ENCODE measurements at regions not wholly inside any gene's neighbourhood (a gene's known extent, or its start where the extent isn't known, plus 50 kb on each side); places are given as distances from the start of the nearest gene placed in this dataset.

GRCh38 chrX:109943092-109943739, 59.7 kb upstream of the TMEM164 start:
- Histone ChIP-seq H3K27ac (ENCODE audit: low read depth, low read length) (no peak overlapping the region), H3K9me3 (ENCODE audit: insufficient read depth, low read depth, low read length) (no peaks in the 10 kb centered on the region), H3K9ac (ENCODE audit: low read length) (no peak overlapping the region), H3K4me3 (ENCODE audit: insufficient read depth, low read depth, low read length) (no peak overlapping the region), H3K4me1 (ENCODE audit: insufficient read depth, low read length) (no peaks in the 10 kb centered on the region), H3K36me3 (ENCODE audit: insufficient read depth, low read length) (no peaks in the 10 kb centered on the region), H2AFZ (ENCODE audit: low read depth, low read length) (no peak overlapping the region), H3K4me2 (ENCODE audit: low read length) (no peak overlapping the region), H3K27me3 (ENCODE audit: insufficient read depth, low read length) (no peaks in the 10 kb centered on the region), H4K20me1 (ENCODE audit: insufficient read depth, low read length) (no peaks in the 10 kb centered on the region), H3K79me2 (ENCODE audit: insufficient read depth, low read length) (no peaks in the 10 kb centered on the region)
- Mint-ChIP-seq H3K4me3 (ENCODE audit: unreplicated experiment) (no peak overlapping the region), H3K27ac (ENCODE audit: unreplicated experiment) (no peak overlapping the region), H3K9me3 (ENCODE audit: unreplicated experiment) (no peaks in the 10 kb centered on the region), H3K27me3 (ENCODE audit: low read depth, unreplicated experiment) (peaks cover 4% of the 10 kb centered on the region), H3K4me1 (ENCODE audit: low read depth, unreplicated experiment) (no peaks in the 10 kb centered on the region), H3K36me3 (ENCODE audit: low read depth, unreplicated experiment) (no peaks in the 10 kb centered on the region)
- FAIRE-seq (peak; percentile 50), DNase-seq (ENCODE audit: low read depth) (peak; percentile 12)
- TF ChIP-seq, protein P1, sequence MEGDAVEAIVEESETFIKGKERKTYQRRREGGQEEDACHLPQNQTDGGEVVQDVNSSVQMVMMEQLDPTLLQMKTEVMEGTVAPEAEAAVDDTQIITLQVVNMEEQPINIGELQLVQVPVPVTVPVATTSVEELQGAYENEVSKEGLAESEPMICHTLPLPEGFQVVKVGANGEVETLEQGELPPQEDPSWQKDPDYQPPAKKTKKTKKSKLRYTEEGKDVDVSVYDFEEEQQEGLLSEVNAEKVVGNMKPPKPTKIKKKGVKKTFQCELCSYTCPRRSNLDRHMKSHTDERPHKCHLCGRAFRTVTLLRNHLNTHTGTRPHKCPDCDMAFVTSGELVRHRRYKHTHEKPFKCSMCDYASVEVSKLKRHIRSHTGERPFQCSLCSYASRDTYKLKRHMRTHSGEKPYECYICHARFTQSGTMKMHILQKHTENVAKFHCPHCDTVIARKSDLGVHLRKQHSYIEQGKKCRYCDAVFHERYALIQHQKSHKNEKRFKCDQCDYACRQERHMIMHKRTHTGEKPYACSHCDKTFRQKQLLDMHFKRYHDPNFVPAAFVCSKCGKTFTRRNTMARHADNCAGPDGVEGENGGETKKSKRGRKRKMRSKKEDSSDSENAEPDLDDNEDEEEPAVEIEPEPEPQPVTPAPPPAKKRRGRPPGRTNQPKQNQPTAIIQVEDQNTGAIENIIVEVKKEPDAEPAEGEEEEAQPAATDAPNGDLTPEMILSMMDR (IDR thresholded peaks at IDR 0.05; ENCODE audit: insufficient read depth, low read depth, low read length), result no peak
- no peak for TF ChIP-seq EZH2 (IDR thresholded peaks at IDR 0.05; ENCODE audit: insufficient read depth, low read length)

DNA sequence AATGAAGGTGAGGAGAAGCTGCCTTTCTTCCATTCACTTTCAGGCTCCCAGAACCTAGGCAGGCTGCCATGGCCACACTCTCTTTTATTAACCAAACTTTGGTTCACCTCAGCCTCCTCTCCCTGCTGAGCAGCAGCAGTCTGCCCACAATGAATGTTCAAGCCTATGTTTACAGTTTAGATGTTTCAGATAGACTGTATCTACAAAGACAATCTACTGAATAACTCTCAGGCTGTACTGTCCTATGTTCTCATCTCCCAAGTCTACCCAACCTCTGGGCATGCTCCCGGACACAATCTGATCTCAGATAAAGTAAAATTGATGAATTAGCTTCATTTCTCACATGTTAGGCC, 59.2 kb upstream of the TMEM164 start:
- no peak for FAIRE-seq

DNA sequence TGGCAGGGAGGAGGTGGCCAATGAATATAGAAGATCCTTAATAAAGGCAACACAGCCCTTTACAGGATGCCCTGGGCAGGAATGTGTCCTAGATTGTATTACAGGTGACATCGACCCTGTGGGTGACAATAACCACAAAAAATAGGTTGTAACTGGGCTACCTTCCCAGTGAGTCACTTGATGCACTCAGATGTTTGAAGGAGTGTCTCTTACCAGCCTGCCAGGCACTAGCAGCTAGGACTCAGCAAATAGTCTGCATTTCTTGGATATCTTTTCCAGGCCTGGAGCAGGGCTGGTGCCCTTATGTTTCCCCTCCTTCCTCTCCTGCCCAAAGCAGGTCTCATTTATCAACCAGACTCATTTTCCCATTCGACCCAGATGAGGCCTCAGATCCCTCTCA, 50.9 kb upstream of the TMEM164 start:
- H3K4me1 Mint-ChIP-seq (ENCODE audit: low read depth, unreplicated experiment), result peaks cover 2% of the 10 kb centered on the region
- H4K20me1 ChIP-seq (ENCODE audit: insufficient read depth, low read length), result no peaks in the 10 kb centered on the region
- H3K36me3 ChIP-seq (ENCODE audit: insufficient read depth, low read length), result no peaks in the 10 kb centered on the region
- H3K9me3 ChIP-seq (ENCODE audit: insufficient read depth, low read depth, low read length), result no peaks in the 10 kb centered on the region
- DNase-seq (ENCODE audit: low read depth) (peak; percentile 9), FAIRE-seq (peak; percentile 52)
- H3K27me3 Mint-ChIP-seq (ENCODE audit: low read depth, unreplicated experiment), result no peaks in the 10 kb centered on the region
- no peaks in the 10 kb centered on the region for H3K4me1 ChIP-seq (ENCODE audit: insufficient read depth, low read length)
- no peaks in the 10 kb centered on the region for H3K9me3 Mint-ChIP-seq (ENCODE audit: unreplicated experiment)
- H3K4me3 Mint-ChIP-seq (ENCODE audit: unreplicated experiment), result no peak overlapping the region
- no peak overlapping the region for H3K9ac ChIP-seq (ENCODE audit: low read length)
- H3K36me3 Mint-ChIP-seq (ENCODE audit: low read depth, unreplicated experiment), result no peaks in the 10 kb centered on the region
- no peak overlapping the region for H3K4me2 ChIP-seq (ENCODE audit: low read length)
- no peaks in the 10 kb centered on the region for H3K79me2 ChIP-seq (ENCODE audit: insufficient read depth, low read length)
- H3K27ac ChIP-seq (ENCODE audit: low read depth, low read length), result no peak overlapping the region
- no peak overlapping the region for H2AFZ ChIP-seq (ENCODE audit: low read depth, low read length)
- H3K27me3 ChIP-seq (ENCODE audit: insufficient read depth, low read length), result no peaks in the 10 kb centered on the region
- no peak overlapping the region for H3K27ac Mint-ChIP-seq (ENCODE audit: unreplicated experiment)
- no peak overlapping the region for H3K4me3 ChIP-seq (ENCODE audit: insufficient read depth, low read depth, low read length)
- TF ChIP-seq, protein P1 (IDR thresholded peaks at IDR 0.05; ENCODE audit: insufficient read depth, low read depth, low read length), result no peak
- TF ChIP-seq EZH2 (IDR thresholded peaks at IDR 0.05; ENCODE audit: insufficient read depth, low read length), result no peak

More for the DNA sequence above, 59.2 kb upstream of the TMEM164 start:
- no peaks in the 10 kb centered on the region for H4K20me1 ChIP-seq (ENCODE audit: insufficient read depth, low read length)
- H3K4me3 ChIP-seq (ENCODE audit: insufficient read depth, low read depth, low read length), result no peak overlapping the region
- Mint-ChIP-seq H3K4me1 (ENCODE audit: low read depth, unreplicated experiment) (no peaks in the 10 kb centered on the region), H3K27ac (ENCODE audit: unreplicated experiment) (no peak overlapping the region), H3K4me3 (ENCODE audit: unreplicated experiment) (no peak overlapping the region), H3K27me3 (ENCODE audit: low read depth, unreplicated experiment) (peaks cover 4% of the 10 kb centered on the region), H3K36me3 (ENCODE audit: low read depth, unreplicated experiment) (no peaks in the 10 kb centered on the region), H3K9me3 (ENCODE audit: unreplicated experiment) (no peaks in the 10 kb centered on the region)
- no peaks in the 10 kb centered on the region for H3K27me3 ChIP-seq (ENCODE audit: insufficient read depth, low read length)
- no peak for DNase-seq (ENCODE audit: low read depth)
- H3K79me2 ChIP-seq (ENCODE audit: insufficient read depth, low read length), result no peaks in the 10 kb centered on the region
- H3K4me2 ChIP-seq (ENCODE audit: low read length), result no peak overlapping the region
- H3K27ac ChIP-seq (ENCODE audit: low read depth, low read length), result no peak overlapping the region
- no peaks in the 10 kb centered on the region for H3K4me1 ChIP-seq (ENCODE audit: insufficient read depth, low read length)
- H2AFZ ChIP-seq (ENCODE audit: low read depth, low read length), result no peak overlapping the region
- no peaks in the 10 kb centered on the region for H3K36me3 ChIP-seq (ENCODE audit: insufficient read depth, low read length)
- H3K9me3 ChIP-seq (ENCODE audit: insufficient read depth, low read depth, low read length), result no peaks in the 10 kb centered on the region
- H3K9ac ChIP-seq (ENCODE audit: low read length), result no peak overlapping the region
- TF ChIP-seq, protein P1 (IDR thresholded peaks at IDR 0.05; ENCODE audit: insufficient read depth, low read depth, low read length), result no peak
- TF ChIP-seq EZH2 (IDR thresholded peaks at IDR 0.05; ENCODE audit: insufficient read depth, low read length), result no peak
